Stimulated activated CD4-positive, alpha-beta T cell treated with anti-CD3 and anti-CD28 coated beads, Interleukin-2, amount 100 ng/mL, for 24 hours (primary cell): ENCODE measurements at regions not wholly inside any gene's neighbourhood (a gene's known extent, or its start where the extent isn't known, plus 50 kb on each side); places are given as distances from the start of the nearest gene placed in this dataset.
"Not testable (repeated sequence)": the region's sequence is repeated elsewhere in the genome, so short reads cannot be mapped to it uniquely, and the experiment has no call there.

Experiments used
- DNase-seq, 2 donors: peaks; one replicate each; pipeline ENCODE4 v3.0.0-alpha.2; 2020

GRCh38 chr10:23974746-23975272 is 234.1 kb upstream of the KIAA1217 start:
- no peak for DNase-seq

- DNase-seq, result no peak
Observed at GRCh38 chr10:23975431-23975830, 233.5 kb upstream of the KIAA1217 start.

- no peak for DNase-seq
Observed at GRCh38 chr10:23976275-23976674, 232.7 kb upstream of the KIAA1217 start.

- no peak for DNase-seq
Observed at GRCh38 chr10:23978317-23978716, 230.6 kb upstream of the KIAA1217 start.

- no peak for DNase-seq
Observed at GRCh38 chr10:23980094-23980493, 228.8 kb upstream of the KIAA1217 start.

GRCh38 chr10:23981520-23982309 is 227.2 kb upstream of the KIAA1217 start:
- no peak for DNase-seq

- not testable (repeated sequence) for DNase-seq
Observed at GRCh38 chr10:23984405-23984804, 224.5 kb upstream of the KIAA1217 start.

GRCh38 chr10:23988006-23988405 is 220.9 kb upstream of the KIAA1217 start:
- DNase-seq, result no peak

GRCh38 chr10:23994459-23995046 is 214.4 kb upstream of the KIAA1217 start:
- DNase-seq, result peak; percentile 31 to 46

- no peak for DNase-seq
Observed at GRCh38 chr10:23999445-23999844, 209.5 kb upstream of the KIAA1217 start.

GRCh38 chr10:24000271-24000813 is 208.6 kb upstream of the KIAA1217 start:
- DNase-seq, result no peak

- no peak for DNase-seq
Observed at GRCh38 chr10:24006741-24007140, 202.2 kb upstream of the KIAA1217 start.

GRCh38 chr10:24007359-24007758 is 201.6 kb upstream of the KIAA1217 start:
- no peak for DNase-seq

GRCh38 chr10:24008164-24009091 is 200.5 kb upstream of the KIAA1217 start:
- no peak for DNase-seq

GRCh38 chr10:24009115-24009514 is 199.8 kb upstream of the KIAA1217 start:
- no peak for DNase-seq

GRCh38 chr10:24009736-24010135 is 199.2 kb upstream of the KIAA1217 start:
- no peak for DNase-seq

- no peak for DNase-seq
Observed at GRCh38 chr10:24010436-24010970, 198.4 kb upstream of the KIAA1217 start.

GRCh38 chr10:24012249-24012803 is 196.6 kb upstream of the KIAA1217 start:
- DNase-seq, result no peak

GRCh38 chr10:24027107-24027506 is 181.8 kb upstream of the KIAA1217 start:
- no peak for DNase-seq

- no peak for DNase-seq
Observed at GRCh38 chr10:24034571-24034970, 174.4 kb upstream of the KIAA1217 start.

- DNase-seq, result no peak
Observed at GRCh38 chr10:24035761-24036160, 173.2 kb upstream of the KIAA1217 start.

GRCh38 chr10:24039315-24039714 is 169.6 kb upstream of the KIAA1217 start:
- no peak for DNase-seq
